ENCODE measurements at regions not wholly inside any gene's neighbourhood (a gene's known extent, or its start where the extent isn't known, plus 50 kb on each side); places are given as distances from the start of the nearest gene placed in this dataset.
"Not testable (repeated sequence)": the region's sequence is repeated elsewhere in the genome, so short reads cannot be mapped to it uniquely, and the experiment has no call there.

DNA sequence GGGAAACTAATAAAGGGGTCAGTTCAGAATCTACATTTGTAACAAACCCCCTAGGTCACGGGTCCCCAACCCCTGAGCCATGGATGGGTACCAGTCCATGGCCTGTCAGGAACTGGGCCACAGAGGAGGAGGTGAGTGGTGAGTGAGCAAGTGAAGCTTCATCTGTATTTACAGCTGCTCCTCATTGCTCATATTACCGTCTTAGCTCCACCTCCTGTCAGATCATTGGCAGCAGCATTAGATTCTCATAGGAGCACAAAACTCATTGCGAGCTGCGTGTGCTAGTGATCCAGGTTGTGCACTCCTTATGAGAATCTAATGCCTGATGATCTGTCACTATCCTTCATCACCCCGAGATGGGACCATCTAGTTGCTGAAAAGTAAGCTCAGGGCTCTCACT, 88.4 kb upstream of the MPP7 start:
- DNase-seq (ENCODE audit: low read depth) = no peak

DNA sequence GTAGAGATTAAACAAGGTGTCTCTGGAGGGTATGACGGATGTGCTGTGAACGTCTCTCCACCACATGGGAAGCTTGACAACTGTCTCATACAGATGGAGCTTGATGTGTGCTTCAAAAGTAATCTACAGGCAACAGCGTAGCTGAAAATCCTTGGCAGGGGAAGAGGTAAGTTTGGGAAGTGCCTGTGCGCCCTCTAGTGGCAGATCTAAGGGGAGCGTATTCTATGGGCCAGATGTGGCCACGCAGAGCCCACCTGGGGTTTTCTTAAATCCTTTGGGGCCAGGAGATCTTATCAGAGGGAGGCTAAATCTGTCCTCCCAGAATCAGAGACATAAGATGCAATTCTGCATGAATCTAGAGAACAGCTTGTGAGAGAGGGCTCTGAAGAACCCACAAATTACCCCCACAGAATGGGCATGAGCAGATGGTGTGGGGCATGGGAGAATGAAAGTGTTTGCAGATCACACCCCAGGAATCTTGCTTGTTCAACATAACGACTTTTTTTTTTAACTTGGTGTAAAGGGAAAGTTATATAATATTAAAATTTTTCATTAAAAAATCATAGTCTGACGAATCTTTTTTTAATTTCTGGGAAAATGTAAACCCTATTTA, 91.2 kb upstream of the MPP7 start:
- peak; percentile 47 for DNase-seq (ENCODE audit: low read depth)

DNA sequence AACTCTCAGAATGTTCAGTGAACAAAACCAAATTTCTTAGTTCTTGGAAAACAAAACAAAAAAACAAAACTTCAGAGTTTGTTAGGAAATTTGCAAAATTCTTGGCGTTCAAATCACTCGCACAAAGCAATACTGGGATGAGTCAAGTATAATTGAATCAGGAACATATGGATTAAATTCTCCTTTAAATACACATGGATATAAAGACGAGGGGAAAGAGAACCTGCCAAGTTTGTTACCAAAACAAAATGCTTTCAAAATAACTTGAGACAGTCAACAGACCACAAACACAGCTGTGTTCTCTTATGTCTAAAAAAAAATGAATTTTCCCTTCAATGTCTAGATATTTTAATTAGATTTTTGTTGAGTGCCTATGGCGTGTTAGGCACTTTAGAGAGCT, 93.5 kb upstream of the MPP7 start:
- DNase-seq (ENCODE audit: low read depth) = peak; percentile 27

DNA sequence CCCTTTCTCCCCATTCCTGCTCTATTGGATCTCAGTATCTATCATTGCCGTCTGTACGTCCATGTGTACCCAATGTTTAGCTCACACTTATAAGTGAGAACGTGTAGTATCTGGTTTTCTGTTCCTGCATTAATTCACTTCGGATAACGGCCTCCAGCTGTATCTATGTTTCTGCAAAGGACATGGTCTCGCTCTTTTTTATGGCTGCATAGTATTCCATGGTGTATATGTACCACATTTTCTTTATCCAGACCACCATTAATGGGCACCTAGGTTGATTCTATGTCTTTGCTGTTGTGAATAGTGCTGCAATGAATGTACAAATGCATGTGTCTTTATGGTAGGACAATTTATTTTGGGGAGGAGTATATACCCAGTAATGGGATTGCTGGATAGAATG, 94.4 kb upstream of the MPP7 start:
- DNase-seq (ENCODE audit: low read depth) = no peak

- DNase-seq (ENCODE audit: low read depth) = no peak
These were observed 97.3 kb upstream of the MPP7 start for GRCh38 chr10:28400176-28400575.

GRCh38 chr10:28400681-28401080, 97.8 kb upstream of the MPP7 start:
- no peak for DNase-seq (ENCODE audit: low read depth)

DNA sequence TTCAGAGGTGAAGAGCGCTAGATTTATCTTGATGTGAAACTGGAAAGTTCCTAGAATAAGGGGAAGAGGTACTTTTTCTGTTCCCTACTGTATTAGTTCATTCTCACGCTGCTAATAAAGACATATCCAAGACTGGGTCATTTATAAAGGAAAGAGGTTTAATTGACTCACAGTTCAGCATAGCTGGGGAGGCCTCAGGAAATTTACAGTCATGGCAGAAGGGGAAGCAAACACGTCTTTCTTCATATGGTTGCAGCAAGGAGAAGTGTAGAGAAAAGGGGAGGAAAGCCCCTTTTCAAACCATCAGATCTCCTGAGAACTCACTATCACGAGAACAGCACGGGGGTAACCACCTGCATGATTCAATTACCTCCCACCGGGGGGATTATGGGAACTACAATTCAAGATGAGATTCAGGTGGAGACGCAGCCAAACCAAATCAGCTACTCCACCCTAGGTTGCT, 99.8 kb upstream of the MPP7 start:
- not testable (repeated sequence) for DNase-seq (ENCODE audit: low read depth)

DNA sequence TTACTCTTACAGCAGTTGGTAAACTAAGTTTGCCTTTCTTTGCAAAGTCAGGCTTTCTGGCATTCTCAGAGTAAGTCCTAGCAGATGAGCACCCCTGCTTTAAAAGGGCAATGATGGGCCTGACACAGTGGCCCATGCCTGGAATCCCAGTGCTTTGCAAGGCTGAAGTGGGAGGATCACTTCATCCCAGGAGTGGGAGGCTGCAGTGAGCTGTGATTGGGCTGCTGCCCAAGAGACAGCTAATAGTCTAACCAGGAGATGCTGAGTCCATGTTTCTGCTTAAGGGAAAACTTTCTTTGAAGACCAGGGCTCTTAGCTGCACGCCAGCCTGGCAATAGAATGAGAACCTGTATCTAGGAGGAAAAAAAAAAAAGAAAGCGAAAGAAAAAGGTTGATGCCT, 100.2 kb upstream of the MPP7 start:
- no peak for DNase-seq (ENCODE audit: low read depth)

DNA sequence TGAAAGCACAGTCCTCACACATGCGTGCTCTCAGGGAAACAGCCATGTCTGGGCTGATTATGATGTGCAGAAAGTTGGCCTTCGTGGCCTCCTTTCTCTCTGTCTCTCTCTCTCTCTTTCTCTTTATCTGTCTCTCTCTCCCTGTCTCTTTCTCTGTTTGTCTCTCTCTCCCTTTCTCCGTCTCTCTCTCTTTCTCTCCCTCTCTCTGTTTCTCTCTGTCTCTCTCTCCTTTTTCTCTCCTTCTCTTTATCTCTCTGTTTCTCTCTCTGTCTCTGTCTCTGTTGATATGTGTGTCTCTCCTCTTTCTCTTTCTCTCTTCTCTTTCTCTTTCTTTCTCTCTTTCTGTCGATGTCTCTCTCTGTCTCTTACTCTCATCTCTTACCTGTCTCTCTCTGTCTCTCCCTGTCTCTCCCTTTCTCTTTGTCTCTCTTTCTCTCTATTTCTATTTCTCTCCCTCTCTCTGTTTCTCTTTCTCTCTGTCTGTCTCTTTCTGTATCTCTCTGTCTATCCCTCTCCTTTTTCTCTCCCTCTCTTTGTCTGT, 105.4 kb upstream of the MPP7 start:
- no peak for DNase-seq (ENCODE audit: low read depth)

DNA sequence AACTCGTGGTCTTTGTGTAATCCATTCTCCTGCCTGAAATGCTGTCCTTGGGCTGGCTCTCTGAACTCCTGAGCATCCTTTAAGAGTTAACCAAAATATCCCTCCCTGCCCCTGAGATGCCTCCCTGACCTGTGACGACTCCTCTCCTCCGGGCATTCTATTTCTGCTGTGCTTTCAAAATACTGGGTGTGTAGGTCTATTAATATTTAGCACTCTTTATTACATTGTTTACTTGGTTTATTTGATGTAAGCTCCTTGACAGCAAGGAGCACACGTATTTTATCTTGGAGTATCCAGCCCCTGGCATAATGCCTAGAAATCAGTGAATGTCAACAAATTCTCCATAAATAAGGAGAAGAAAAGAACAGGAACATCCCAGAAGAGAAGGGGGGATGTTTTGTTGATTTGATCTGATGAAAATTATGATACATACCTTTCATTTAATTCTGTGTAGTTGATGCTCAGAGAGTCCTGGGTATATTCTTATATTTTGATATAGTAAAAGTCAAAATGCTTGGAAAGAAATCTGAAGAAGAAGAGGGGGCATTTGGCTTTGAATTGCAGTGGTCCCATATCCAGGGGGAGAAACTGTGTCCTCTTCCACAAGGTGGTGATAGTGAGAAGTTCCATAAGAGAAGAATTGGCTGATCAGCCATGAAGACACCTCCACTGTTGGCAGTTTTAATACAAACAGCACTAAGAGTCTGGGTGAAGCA, 107.7 kb upstream of the MPP7 start:
- DNase-seq (ENCODE audit: low read depth) = no peak

- DNase-seq (ENCODE audit: low read depth) = no peak
These were observed 108.2 kb upstream of the MPP7 start for GRCh38 chr10:28411136-28411460.

- DNase-seq (ENCODE audit: low read depth) = no peak
These were observed 108.8 kb upstream of the MPP7 start for GRCh38 chr10:28411648-28412047.

DNA sequence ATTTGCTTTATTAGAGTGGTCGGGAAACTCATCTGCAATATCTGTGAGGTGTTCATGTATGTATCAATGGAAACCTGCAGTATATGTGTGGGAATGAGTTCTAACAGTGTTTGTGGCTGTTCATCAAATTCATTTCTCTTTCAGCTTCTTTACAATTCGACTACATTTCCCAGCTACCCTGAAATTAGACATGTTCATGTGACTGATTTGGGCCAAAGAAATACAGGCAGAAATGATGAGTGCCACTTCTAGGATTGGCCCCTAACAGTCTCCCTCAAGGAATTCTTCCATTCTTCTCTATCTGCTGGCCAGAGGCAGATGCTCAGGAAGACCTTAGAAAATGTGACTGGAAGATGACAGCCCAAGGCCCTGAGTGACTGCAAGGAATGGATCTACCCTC, 114.8 kb upstream of the WAC start:
- no peak for DNase-seq (ENCODE audit: low read depth)

- DNase-seq (ENCODE audit: low read depth) = no peak
These were observed 107.5 kb upstream of the WAC start for GRCh38 chr10:28425422-28425821.

DNA sequence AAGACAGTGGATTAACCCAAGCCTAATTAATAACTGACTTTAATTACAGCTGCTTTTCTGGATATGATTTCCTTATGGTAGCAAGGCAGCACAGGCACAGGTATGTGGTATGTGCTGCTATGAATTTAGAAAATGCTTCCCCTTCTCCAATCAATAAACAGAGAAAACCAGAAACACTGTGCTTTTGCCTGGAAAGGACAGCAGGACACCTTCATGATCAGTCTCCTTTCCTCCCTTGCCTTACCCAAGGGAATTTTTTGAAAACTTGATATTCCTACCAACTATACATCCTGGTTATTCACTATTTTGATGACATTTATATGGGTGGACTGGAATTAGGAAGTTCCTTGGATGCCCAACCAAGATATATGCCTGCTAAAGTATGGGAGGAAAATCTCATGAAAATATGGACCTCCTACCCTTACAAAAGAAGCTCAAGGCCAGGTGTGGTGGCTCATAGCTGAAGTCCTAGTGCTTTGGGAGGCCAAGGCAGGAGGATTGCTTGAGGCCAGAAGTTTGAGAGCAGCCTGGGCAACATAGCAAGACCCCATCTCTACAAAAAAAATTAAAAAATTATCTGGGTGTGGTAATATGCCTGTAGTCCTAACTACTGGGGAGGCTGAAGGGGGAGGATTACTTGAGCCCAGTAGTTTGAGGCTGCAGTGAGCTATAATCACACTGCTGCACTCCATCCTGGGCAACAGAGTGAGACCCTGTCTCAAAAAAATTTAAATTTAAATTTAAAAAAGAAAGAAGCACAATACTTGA, 106.3 kb upstream of the WAC start:
- DNase-seq (ENCODE audit: low read depth) = no peak

DNA sequence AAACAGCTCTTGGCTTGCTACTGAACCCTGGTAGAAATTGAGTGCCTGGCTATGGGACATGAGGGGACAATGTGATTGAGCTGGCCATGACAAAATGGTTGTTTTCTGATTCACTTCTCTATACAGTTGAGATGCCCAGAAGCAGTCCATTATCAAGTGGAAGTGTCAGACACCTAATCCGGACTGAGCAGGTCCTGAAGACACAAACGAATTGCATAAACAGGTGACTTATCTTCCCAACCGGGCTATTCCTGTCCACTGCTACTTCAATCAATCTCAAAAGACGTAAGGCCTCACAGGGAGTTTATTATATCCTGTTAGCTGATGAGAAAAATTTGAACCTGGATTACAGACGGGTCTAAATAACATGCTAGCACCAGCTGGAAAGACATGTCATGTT, 105.5 kb upstream of the WAC start:
- no peak for DNase-seq (ENCODE audit: low read depth)

DNA sequence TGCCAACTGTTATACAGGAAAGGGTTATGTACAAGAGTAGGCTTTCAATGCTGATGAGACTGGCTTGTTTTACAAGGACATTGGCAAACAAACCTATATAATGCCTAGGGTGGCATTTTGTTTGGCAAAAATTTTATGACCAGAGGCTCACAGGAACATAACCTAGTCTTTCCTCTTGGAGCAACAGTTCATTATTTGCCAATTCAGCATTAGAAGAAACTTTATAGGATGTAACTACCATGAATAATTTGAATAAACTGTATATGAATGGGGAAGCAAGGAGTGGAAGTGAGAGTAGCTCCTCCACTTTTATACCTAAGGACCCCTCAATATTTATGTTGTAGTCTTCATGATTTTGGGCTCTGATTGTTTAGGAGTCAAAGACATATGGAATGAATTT, 103.9 kb upstream of the WAC start:
- DNase-seq (ENCODE audit: low read depth) = no peak

GRCh38 chr10:28429573-28430216, 103.2 kb upstream of the WAC start:
- DNase-seq (ENCODE audit: low read depth) = no peak

- DNase-seq (ENCODE audit: low read depth) = no peak
These were observed 101.8 kb upstream of the WAC start for GRCh38 chr10:28431139-28431538.

DNA sequence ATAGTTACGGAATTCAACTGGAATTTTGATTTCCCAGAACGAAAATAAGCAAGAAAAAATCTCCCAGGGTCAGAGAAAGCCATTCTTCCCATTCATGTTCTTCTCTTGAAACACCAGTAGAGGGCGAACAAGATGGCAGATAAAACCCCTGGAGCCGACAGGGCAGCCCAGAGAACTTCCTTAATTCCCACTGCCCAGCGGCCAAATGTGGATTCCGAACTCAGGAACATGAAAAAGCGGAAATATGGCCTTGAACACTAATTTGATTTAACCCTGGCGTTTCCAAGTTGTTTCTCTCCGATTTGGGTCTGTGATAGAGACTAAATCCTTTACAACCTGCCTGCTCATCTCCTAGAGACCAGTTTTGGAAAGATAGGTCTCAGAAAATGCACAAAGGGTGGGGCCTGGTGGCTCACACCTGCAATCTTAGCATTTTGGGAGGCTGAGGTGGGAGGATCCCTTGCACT, 100.7 kb upstream of the WAC start:
- DNase-seq (ENCODE audit: low read depth) = peak; percentile 51

DNA sequence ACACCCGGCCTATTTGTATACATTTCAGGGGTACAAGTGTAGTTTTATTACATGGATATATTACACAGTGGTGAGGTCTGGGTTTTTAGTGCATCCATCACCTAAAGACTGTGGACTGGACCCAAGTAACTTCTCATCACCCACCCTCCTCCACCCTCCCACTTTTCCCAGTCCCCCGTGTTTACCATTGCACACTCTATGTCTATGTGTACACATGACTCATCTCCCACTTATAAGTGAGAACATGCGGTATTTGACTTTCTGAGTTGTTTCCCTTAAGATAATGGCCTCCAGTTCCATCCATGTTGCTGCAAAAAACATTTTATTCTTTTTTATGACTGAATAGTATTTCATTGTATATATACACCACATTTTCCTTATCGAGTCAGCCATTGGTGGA, 98.9 kb upstream of the WAC start:
- no peak for DNase-seq (ENCODE audit: low read depth)

GRCh38 chr10:28442403-28442802, 90.5 kb upstream of the WAC start:
- DNase-seq (ENCODE audit: low read depth) = no peak

DNA sequence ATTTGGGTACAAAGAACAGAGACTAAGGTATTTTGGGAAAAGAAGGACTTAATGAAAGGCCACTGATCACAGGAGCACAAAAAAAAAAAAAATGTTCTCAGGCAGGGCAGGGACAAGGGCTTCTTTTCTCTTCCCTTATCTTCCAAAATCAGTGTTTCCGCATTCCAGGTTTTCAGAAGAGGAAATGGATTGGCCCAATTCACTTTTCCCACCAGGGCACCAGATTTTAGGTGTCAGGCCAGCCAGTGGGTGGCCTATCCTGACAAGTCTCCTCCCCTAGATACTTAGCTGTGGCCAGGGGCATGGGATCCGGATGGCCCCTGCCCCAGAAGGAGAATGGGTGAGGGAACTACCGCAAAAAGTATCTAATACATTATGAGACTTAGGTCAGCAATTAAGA, 88.9 kb upstream of the WAC start:
- no peak for DNase-seq (ENCODE audit: low read depth)

Measured in fibroblast of the conjunctiva (primary cell).